HG03095 (cell line): ENCODE measurements at regions not wholly inside any gene's neighbourhood (a gene's known extent, or its start where the extent isn't known, plus 50 kb on each side); places are given as distances from the start of the nearest gene placed in this dataset.
"Not testable (repeated sequence)": the region's sequence is repeated elsewhere in the genome, so short reads cannot be mapped to it uniquely, and the experiment has no call there.

ENCODE experiments used
- ATAC-seq: cut with Tn5 transposase; IDR thresholded peaks from one replicate; pipeline ENCODE4 v1.9.1; 2021; ENCODE audit warnings: moderate library complexity; ENCODE audit not compliant: unreplicated experiment

- ATAC-seq, result no peak
These were observed 95.7 kb upstream of the NR5A2 start for GRCh38 chr1:199931666-199932377.

- ATAC-seq, result no peak
These were observed 95.0 kb upstream of the NR5A2 start for GRCh38 chr1:199932462-199932861.

GRCh38 chr1:199936441-199936840 is 91.1 kb upstream of the NR5A2 start:
- no peak for ATAC-seq

- ATAC-seq, result no peak
These were observed 90.3 kb upstream of the NR5A2 start for GRCh38 chr1:199937161-199937560.

- ATAC-seq, result no peak
These were observed 89.8 kb upstream of the NR5A2 start for GRCh38 chr1:199937661-199938060.

- no peak for ATAC-seq
These were observed 82.5 kb upstream of the NR5A2 start for GRCh38 chr1:199944986-199945385.

GRCh38 chr1:199945591-199945990 is 81.9 kb upstream of the NR5A2 start:
- ATAC-seq, result no peak

- no peak for ATAC-seq
These were observed 81.0 kb upstream of the NR5A2 start for GRCh38 chr1:199946305-199947155.

GRCh38 chr1:199948587-199949280 is 78.8 kb upstream of the NR5A2 start:
- no peak for ATAC-seq

GRCh38 chr1:199951005-199951404 is 76.5 kb upstream of the NR5A2 start:
- not testable (repeated sequence) for ATAC-seq

GRCh38 chr1:199953651-199954050 is 73.9 kb upstream of the NR5A2 start:
- no peak for ATAC-seq

GRCh38 chr1:199954699-199955098 is 72.8 kb upstream of the NR5A2 start:
- no peak for ATAC-seq

- no peak for ATAC-seq
These were observed 72.3 kb upstream of the NR5A2 start for GRCh38 chr1:199955235-199955634.

- no peak for ATAC-seq
These were observed 71.5 kb upstream of the NR5A2 start for GRCh38 chr1:199956005-199956404.

- no peak for ATAC-seq
These were observed 68.3 kb upstream of the NR5A2 start for GRCh38 chr1:199959033-199959774.

- no peak for ATAC-seq
These were observed 67.8 kb upstream of the NR5A2 start for GRCh38 chr1:199959775-199960110.

GRCh38 chr1:199970125-199970524 is 57.4 kb upstream of the NR5A2 start:
- no peak for ATAC-seq

- no peak for ATAC-seq
These were observed 50.9 kb upstream of the NR5A2 start for GRCh38 chr1:199976496-199977144.
